HL-60 (cell line): ENCODE measurements at regions not wholly inside any gene's neighbourhood (a gene's known extent, or its start where the extent isn't known, plus 50 kb on each side); places are given as distances from the start of the nearest gene placed in this dataset.

Experiments used
- DNase-seq, 2 experiments: peaks; one replicate each; pipeline ENCODE4 v3.0.0-alpha.2; 2010 to 2020; ENCODE audit warnings: low read depth in 1 of 2, low spot score in 1 of 2
- H3K27ac ChIP-seq: fragments of 250-450 bp; sonication (Bioruptor Pico); replicated peaks from 2 replicates; pipeline ENCODE4 v1.5.1; 2020; ENCODE audit warnings: mild to moderate bottlenecking, moderate library complexity
- H3K27me3 ChIP-seq: fragments of 250-450 bp; sonication (Bioruptor Pico); 2 replicates; pipeline ENCODE4 v1.5.1; 2021; ENCODE audit warnings: mild to moderate bottlenecking, moderate library complexity; ENCODE audit not compliant: insufficient read depth, poor library complexity, severe bottlenecking
- H3K4me3 ChIP-seq: replicated peaks from 2 replicates; pipeline ENCODE4 v1.5.1; 2011; ENCODE audit warnings: mild to moderate bottlenecking, control low read depth, low read length; ENCODE audit not compliant: insufficient read depth
- GABPA ChIP-seq: IDR thresholded peaks from 2 replicates; pipeline ENCODE4 v1.6.1; 2012; ENCODE audit warnings: low read depth
- POLR2AphosphoS5 ChIP-seq: IDR thresholded peaks from 2 replicates; pipeline ENCODE4 v1.6.1; 2012; ENCODE audit warnings: low read depth
- SPI1 ChIP-seq: IDR thresholded peaks from 2 replicates; pipeline ENCODE4 v1.6.1; 2012; ENCODE audit warnings: low read depth, mild to moderate bottlenecking, borderline replicate concordance
- TF ChIP-seq, protein P1 (sequence below): IDR thresholded peaks from 2 replicates; pipeline ENCODE4 v1.6.1; 2012; ENCODE audit warnings: low read depth; ENCODE audit not compliant: insufficient replicate concordance
- TF ChIP-seq, protein P2 (sequence below): IDR thresholded peaks from one replicate; pipeline ENCODE4 v1.5.1; 2011; ENCODE audit warnings: low read length, control low read depth, inconsistent platforms; ENCODE audit not compliant: insufficient read depth

DNA sequence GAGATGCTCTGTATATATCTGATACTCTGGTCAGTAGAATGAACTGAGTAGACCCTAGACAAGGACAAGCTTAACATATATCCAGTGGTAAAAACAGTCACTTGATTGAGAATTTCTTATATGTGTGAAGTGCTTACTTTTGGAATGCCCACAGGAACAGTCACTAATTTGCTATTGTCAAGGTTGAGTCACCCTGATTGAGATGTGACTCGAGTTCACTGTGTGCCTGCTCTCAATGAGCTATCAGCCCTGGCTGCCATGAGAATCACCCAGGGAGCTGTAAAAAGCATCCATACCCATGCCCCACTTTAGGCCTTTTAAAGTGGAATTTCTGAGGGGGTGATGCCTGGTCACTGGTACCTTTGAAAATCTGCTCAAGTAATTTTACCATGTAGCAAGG, 283.7 kb downstream of the SUCLG1 start:
- Histone ChIP-seq H3K4me3 (no peak overlapping the region), H3K27ac (no peak overlapping the region), H3K27me3 (no peaks in the 10 kb centered on the region)
- DNase-seq: no peak
- TF ChIP-seq SPI1: no peak
- TF ChIP-seq, protein P1, sequence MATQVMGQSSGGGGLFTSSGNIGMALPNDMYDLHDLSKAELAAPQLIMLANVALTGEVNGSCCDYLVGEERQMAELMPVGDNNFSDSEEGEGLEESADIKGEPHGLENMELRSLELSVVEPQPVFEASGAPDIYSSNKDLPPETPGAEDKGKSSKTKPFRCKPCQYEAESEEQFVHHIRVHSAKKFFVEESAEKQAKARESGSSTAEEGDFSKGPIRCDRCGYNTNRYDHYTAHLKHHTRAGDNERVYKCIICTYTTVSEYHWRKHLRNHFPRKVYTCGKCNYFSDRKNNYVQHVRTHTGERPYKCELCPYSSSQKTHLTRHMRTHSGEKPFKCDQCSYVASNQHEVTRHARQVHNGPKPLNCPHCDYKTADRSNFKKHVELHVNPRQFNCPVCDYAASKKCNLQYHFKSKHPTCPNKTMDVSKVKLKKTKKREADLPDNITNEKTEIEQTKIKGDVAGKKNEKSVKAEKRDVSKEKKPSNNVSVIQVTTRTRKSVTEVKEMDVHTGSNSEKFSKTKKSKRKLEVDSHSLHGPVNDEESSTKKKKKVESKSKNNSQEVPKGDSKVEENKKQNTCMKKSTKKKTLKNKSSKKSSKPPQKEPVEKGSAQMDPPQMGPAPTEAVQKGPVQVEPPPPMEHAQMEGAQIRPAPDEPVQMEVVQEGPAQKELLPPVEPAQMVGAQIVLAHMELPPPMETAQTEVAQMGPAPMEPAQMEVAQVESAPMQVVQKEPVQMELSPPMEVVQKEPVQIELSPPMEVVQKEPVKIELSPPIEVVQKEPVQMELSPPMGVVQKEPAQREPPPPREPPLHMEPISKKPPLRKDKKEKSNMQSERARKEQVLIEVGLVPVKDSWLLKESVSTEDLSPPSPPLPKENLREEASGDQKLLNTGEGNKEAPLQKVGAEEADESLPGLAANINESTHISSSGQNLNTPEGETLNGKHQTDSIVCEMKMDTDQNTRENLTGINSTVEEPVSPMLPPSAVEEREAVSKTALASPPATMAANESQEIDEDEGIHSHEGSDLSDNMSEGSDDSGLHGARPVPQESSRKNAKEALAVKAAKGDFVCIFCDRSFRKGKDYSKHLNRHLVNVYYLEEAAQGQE: no peak
- TF ChIP-seq, protein P2, sequence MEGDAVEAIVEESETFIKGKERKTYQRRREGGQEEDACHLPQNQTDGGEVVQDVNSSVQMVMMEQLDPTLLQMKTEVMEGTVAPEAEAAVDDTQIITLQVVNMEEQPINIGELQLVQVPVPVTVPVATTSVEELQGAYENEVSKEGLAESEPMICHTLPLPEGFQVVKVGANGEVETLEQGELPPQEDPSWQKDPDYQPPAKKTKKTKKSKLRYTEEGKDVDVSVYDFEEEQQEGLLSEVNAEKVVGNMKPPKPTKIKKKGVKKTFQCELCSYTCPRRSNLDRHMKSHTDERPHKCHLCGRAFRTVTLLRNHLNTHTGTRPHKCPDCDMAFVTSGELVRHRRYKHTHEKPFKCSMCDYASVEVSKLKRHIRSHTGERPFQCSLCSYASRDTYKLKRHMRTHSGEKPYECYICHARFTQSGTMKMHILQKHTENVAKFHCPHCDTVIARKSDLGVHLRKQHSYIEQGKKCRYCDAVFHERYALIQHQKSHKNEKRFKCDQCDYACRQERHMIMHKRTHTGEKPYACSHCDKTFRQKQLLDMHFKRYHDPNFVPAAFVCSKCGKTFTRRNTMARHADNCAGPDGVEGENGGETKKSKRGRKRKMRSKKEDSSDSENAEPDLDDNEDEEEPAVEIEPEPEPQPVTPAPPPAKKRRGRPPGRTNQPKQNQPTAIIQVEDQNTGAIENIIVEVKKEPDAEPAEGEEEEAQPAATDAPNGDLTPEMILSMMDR: no peak
- TF ChIP-seq POLR2AphosphoS5: no peak
- TF ChIP-seq GABPA: no peak

DNA sequence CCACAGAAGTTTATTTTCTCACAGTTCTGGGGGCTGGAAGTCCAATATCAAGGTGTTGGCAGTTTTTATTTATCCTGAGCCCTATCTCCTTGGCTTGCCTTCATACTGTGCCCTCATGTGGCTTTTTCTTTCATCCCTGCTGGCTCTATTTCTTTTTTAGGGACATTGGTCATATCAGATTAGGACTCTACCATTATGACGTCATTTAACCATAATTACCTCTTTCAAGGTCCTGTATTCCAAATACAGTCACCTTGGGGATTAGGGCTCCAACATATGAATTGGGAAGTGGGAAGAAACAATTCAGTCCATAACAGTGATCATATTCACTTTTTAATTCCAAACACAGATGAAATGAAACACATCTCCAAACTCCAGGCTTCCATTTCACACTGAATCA, 286.0 kb downstream of the SUCLG1 start:
- Histone ChIP-seq H3K27ac (no peak overlapping the region), H3K4me3 (no peak overlapping the region), H3K27me3 (no peaks in the 10 kb centered on the region)
- TF ChIP-seq, protein P2: no peak
- TF ChIP-seq, protein P1: no peak
- TF ChIP-seq POLR2AphosphoS5: no peak
- TF ChIP-seq GABPA: no peak
- no peak for TF ChIP-seq SPI1
- DNase-seq: no peak

DNA sequence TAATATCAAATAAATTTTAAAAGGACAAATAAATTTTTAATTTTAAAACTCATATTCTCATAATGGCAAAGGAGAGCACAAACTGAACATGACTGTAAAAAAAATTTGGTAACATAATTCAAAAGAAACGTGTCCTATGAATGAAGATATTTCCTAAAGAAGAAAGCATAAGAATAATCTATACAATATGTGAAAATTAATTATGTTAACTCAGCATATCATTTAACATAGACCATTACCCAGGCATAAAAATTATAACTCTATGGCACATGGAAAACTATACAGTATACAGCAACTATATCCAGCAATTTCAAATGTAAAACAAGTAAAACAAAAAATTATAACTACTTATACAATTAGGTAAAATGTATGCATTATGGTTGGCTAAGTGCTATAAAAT, 288.1 kb downstream of the SUCLG1 start:
- TF ChIP-seq SPI1: no peak
- TF ChIP-seq, protein P1: no peak
- TF ChIP-seq GABPA: no peak
- TF ChIP-seq, protein P2: no peak
- TF ChIP-seq POLR2AphosphoS5: no peak

More for the DNA sequence above, 288.1 kb downstream of the SUCLG1 start:
- H3K27me3 ChIP-seq: no peaks in the 10 kb centered on the region
- DNase-seq: no peak
- H3K27ac ChIP-seq: no peak overlapping the region
- no peak overlapping the region for H3K4me3 ChIP-seq
